ENCODE measurements at regions not wholly inside any gene's neighbourhood (a gene's known extent, or its start where the extent isn't known, plus 50 kb on each side); places are given as distances from the start of the nearest gene placed in this dataset.

GRCh38 chr9:18245911-18246310, 228.0 kb upstream of the ADAMTSL1 start:
- TF ChIP-seq CTCF (IDR thresholded peaks at IDR 0.05; ENCODE audit: low read length) = no peak
- TF ChIP-seq EZH2 (optimal IDR thresholded peaks at IDR 0.05; ENCODE audit: low read depth, low read length) = no peak

Measured in MM.1S (cell line).